RCC 7860 (cell line): ENCODE measurements at regions not wholly inside any gene's neighbourhood (a gene's known extent, or its start where the extent isn't known, plus 50 kb on each side); places are given as distances from the start of the nearest gene placed in this dataset.

Experiments
- DNase-seq: peaks from one replicate; pipeline ENCODE4 v3.0.0-alpha.2; 2015; ENCODE audit warnings: low spot score
- FAIRE-seq: peaks from 2 replicates; lab custom pipeline; 2012; peaks lifted over from hg19 to GRCh38; lab: Jason Lieb, UNC

DNA sequence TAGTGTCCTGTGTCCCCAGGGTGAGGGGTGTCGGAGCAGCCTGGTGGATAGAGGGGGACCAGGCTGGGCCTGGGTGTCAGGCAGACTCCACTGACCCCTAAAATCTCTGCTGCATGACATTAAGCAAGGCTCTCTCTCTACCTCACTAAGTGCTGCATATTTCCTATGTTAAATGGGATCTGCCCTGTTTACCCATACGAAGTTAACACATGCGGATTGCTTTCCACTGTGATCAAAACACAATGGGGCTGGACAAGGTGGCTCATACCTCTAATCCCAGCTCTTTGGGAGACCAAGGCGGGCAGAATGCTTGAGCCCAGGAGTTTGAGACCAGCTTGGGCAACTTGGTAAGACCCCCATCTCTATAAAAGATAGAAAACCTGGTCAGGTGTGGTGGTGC, 426.2 kb downstream of the MIAT start:
- no peak for FAIRE-seq
- no peak for DNase-seq

DNA sequence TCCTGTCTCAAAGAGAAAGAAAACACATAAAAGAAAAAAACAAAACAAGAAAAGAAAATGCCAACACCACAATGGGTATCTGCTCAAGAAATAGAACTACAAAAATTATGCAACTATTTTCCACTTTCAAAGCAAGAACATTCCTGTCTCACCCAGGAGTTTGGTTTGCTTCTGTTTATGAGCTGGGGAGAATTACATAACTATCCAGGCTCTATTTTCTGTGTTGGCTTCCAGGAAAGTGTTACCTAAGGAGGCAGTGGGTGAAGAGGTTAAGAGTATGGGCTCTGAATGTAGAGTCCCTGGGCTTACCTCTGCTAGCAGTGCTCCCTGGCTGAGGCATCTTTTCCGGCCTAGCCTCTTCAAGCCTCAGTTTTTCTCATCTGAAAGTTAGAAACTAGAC, 426.7 kb downstream of the MIAT start:
- DNase-seq (no peak), FAIRE-seq (no peak)

DNA sequence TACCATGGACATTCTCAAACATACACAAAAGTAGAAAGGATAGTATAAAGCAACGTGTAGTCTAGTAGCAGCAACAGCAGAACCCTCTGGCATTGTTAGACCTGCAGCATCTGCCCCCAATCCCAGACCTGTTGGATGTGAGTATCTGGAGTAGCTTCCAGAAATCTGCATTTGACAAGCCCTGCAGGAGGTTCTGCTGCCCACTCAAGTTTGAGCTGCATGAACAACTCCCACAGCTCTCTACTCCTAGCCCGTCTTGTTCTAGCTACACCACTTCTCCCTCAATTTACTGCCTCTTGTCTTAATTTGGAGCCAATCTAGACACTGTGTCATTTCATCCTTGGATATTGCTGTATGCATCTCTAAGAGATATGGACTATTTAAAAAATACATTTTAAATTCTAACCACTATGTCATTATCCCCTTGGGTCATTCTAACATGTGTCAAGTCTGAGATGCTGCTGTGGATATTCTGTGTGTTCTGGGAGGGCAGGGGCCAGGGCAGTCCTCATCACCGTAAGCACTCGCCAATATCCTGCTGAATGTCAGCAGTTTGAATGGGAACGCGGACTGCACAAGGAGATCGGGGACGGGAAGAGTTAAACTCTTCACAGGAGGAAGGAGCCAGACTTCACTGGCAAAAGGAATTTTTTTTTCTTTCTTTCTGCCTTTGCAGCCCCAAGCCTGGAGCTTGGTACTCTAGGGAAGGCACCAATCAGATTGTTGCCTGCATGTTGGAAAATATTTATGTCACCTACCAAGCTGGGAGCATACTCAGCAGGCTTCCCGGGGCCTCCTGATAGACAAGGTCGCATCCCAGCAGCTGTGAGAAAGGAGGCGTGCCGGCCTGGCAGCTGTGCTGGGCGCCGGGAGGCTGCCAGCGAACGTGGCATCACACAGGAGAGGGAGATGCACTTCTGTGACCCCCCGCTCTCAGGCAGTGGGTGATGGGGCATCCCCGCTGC, 429.0 kb downstream of the MIAT start:
- no peak for FAIRE-seq

DNA sequence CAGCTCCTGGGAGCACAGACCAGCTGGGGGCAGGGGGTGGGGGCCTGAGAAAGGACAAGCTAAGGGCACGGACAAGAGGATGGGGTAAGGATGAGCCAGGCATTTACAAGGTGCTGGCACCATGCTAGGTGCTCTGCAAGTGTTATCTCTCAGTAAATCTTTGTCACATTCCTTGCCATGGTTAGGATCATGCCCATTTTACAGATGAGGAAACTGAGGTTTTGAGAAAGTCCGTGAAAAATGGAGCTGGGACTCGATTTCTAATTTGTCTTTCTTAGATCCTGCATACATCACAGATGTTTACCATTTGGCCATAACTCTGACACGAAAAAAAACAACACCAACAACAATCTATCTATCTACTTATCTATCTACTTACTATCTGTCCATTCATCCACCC, 429.7 kb downstream of the MIAT start:
- FAIRE-seq (no peak), DNase-seq (no peak)

More for the DNA sequence above, 429.0 kb downstream of the MIAT start:
- no peak for DNase-seq

DNA sequence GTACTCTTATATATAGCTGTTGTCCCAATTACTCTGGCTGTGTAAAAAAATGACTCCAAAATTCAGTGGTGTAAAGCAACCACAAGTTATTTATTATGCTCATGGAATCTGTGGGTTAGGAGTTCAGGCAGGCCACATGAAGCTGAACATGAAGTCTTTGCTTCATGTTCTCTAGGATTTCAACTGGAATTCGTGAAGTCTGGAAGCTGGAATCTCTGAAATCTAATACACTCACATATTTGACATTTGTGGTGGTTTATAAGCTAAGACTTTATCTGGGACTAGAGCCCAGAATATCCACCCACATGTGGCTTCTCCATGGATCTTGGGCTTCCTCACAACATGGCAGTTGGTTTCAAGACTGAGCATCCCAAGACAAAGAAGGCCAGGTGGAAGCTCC, 430.6 kb downstream of the MIAT start:
- peak; percentile 31 for DNase-seq
- peak; percentile 54 for FAIRE-seq

DNA sequence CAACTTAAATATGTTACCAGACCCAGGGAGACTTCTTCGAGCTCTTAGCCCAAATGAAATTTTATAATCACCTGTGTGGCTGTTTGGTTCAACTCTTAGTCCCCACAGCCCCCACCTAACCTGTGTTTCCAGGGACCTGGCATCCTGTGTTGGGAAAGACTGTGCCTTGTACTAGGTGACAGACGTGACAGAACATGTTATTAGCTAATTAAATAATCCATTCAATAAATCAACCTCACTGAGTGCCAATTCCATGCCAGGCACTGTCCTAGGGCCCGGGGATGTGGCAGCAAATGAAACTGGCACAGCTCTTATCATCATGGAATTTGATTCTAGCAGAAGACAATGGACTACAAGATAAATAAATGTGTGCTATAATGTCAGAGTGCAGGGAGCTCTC, 431.9 kb downstream of the MIAT start:
- FAIRE-seq (no peak), DNase-seq (no peak)

DNA sequence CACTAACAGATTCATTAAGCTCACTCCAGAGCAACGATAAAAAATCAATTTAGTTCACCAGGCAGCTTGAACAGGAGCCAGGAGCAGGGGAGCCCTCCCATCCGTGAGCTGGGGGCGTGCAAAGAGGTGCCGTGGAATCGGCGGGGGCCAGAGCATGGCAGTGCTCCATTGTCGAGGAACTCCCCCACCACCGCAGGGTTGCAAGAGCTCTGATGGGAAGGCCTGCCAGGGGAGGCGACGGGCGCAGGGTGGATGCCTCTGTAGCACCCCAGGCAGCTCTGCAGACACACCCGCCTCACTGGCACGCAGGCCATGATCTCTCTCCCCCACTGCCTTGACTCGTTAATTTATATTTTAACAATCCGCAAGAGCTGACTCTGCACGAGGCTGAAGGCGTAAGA, 433.2 kb downstream of the MIAT start:
- no peak for DNase-seq
- FAIRE-seq, result no peak

DNA sequence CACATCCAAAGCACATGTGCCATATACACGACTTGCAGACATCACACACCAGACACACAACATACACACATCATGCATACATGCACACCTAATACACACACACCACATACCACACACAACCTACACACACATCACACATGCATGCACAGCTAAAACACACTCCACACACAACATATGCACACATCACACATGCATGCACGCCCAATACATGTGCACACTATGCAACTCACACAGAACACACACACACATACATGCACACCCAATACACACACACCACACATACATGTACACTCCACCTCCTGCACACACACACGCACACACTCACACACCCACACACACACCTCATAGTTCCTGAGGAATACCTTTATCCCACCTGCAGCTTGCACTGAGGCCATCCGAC, 436.0 kb downstream of the MIAT start:
- FAIRE-seq (no peak), DNase-seq (no peak)

DNA sequence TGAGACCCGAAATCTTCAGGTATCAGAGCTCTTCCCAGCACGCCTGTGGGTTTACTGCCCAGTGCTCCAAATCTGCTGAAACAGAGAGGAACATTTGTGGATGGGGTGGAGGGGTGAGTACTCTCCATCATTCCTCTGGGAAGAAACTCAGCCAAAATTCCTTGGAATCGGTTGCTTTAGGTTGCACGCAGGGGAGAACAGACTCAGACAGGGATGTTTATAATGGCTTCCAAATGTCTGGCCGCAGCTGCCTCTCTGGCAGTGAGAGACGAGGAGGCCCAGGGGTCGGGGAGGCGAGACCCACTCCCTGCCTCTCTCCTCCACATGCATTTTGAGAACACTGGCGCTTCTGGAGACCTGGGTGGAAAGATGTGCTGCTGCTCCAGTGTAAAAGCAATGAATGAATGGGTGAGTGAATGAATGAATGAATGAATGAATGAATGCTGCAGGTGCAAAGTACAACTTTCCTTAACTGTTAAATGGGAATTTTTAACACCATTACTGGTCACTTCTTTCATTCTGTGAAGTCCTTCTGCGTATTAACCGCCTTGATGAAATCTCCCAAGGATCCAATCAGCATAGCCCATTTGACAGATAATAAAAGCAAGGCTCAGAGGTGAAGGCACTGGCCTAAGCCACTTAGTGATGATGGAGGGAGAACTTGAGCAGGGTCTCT, 437.4 kb downstream of the MIAT start:
- no peak for DNase-seq
- no peak for FAIRE-seq

DNA sequence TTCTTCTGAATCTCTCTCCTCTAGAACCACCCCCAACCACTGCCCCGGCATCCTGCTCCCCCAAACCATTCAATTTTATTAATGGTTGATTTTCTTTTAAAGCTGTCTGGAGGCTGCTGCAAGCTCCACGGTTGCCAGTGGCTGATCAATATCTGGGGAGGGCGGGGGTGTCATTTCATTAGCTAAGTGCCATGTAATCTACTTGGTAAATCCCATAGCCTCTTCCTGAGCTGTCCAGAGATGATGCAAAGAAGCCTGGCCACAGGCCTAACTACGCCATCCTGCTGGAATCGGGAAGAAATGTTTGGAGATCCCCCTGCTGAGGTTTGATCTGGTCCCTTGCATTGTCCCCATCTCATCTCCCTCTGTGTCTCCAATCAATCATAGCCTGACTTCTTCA, 440.1 kb downstream of the MIAT start:
- FAIRE-seq (no peak), DNase-seq (no peak)

DNA sequence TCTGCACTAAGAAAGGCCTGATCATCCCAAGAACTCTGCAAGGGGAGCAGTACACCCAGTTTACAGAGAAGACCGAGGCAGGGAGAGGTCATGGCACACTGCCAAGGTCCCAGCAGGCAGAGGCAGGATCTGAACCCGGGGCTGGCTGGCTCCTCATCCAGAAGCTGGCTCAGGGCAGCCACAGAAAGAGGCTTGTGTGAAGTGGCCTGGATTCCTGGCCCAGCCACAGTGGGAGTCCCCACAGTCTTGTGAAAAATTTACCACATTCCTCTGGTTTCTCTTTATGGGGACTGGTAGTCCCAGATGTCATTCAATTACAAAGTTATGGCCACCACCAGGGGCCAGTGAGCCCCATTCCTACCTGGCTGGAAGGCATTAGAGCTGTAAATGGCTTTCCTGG, 440.5 kb downstream of the MIAT start:
- DNase-seq (no peak), FAIRE-seq (no peak)

DNA sequence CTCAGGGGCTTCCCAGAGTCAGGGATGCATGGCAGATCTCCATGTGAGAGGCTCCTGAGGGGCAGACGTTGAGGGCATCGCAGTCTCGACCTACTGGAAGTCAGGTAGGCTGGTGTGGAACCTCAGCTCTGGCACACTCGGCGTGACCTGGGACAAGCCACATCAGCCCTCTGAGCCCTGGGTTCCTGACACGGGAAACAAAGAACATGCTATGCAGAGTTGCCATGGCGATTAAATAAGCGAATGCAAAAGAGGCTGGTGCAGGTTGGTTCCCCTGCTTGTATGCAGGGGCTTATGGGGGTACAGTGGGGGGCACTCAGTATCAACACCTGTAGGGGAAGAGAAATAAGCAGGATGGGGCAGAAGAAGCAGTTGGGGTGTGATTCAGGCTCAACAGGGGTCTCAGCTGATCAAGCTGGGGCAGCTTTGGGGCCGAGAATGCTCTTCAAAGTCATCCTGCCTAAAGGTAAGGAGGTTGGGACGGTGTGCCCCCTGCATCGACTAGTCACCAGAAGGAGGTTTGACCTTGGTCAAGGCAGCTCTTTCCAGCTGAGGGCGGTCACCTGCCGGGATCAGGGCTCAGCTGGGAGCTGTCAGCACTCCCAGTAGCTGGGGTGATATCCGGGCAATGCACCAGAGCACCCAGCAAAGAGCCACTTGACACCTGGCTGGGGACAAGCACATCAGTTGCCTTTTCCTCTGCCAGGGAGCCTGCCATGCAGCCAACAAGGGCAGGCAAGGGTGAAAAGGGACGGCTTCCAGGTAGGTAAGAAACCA, 442.7 kb downstream of the MIAT start:
- DNase-seq (no peak), FAIRE-seq (no peak)

DNA sequence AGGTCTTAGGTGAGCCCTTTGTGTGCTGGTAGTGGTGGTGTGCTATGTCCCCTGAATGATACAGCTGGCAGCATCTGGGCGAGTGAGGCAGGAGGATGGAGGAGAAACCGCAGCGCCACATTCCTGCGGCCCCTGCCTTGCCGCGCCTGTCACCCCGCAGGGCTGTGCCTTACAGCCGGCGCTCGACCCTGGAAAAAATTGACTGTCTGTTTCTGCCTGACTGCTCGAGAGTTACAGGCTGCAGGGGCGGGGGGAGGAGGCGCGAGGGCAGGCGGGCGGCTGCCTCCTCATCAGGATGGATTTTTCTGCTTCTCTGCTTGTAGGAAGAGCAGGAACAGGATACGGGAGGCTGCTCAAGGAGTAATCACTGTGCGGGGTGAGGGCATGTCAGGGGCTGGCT, 443.4 kb downstream of the MIAT start:
- DNase-seq (peak; percentile 93), FAIRE-seq (peak; percentile 93)

DNA sequence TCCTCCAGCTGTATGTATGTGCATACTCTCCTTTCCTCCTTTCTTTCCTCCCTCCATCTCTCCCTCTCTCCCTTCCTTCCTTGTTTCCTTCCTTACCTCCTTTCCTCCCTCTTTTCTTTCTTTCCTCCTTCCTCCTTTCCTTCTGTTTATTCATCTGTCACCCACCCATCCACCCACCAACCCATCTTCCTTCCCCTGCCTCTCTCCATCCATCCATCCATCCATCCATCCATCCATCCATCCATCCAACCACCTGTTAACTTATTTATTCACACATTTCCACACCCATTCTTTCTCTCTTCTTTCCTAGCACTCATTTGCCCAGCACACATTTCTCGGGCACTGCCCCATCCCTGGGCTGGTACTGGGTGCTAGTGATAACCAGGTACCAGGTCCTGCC, 443.9 kb downstream of the MIAT start:
- no peak for DNase-seq
- no peak for FAIRE-seq

DNA sequence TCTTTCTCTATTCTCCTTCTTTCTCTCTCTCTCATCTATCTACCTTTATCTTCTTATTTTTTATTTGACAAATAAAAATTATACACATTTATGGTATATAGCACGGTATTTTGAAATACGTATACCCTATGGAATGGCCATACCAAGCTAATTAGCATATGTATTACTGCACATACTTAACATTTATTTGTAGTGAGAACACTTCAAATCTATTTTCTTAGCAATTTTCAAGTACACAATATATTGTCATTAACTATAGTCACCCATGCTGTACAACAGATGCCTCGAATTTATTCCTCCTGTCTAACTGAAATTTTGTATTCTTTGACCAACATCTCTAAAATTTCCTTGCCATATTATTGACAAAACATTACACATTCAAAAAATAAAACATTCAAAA, 447.1 kb downstream of the MIAT start:
- no peak for DNase-seq
- no peak for FAIRE-seq

DNA sequence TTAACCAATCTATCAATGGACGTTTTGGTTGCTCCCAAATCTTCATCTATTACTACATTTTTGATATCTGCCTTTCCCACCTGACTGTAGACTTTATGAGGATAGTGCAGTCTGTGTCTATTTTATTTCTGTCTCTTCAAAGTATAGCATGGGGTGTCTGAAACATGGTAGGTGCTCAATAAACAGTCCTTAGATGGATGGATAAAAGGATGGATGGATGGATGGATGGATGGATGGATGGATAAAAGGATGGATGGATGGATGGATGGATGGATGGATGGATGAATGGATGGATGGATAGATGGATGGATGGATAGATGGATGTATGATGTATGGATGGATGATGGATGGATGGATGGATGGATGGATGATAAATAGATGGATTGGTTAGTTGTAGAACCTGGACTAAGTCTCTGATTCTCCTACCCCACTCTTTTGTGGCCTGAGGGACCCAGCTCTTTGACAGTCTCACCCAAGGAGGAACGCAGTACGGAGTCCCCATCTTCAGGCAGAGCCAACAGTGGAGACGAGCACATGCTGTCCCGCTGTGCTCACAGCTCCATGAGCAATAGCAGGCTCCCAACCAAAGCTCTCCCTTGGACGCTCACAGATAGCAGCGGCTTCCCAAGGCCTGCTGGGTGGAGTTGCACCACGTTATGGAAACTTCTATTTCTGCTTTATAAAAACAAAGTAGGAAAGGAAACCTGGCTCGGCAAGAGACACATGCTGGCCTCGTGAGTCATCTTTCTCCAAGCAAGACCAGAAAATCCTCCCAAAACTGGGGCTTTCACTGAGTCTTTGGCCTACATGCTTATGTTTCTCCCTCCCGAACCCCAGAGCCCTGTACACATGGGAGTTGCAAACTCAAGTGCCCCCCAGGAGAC, 448.0 kb downstream of the MIAT start:
- peak; percentile 61 for DNase-seq
- FAIRE-seq, result peak; percentile 52

DNA sequence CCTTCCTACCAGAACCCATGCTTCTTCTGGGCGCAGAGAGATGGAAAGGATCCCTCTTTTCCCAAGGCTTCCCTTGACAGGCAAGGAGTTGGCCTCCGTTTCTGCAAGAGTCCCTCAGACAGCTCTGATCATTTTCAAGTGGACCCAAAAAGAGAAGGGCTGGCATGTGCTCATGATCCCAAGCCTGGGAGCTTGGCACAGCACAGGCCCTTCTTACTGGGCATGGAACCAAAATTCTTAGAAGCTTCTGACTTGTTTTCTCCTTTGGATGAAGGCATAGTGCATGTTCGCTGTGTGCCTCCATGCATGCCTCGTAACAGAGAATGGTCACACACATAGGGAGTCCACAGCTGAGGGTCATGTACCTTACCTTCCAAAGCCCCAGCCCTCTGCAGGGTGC, 449.6 kb downstream of the MIAT start:
- no peak for DNase-seq
- FAIRE-seq, result no peak

DNA sequence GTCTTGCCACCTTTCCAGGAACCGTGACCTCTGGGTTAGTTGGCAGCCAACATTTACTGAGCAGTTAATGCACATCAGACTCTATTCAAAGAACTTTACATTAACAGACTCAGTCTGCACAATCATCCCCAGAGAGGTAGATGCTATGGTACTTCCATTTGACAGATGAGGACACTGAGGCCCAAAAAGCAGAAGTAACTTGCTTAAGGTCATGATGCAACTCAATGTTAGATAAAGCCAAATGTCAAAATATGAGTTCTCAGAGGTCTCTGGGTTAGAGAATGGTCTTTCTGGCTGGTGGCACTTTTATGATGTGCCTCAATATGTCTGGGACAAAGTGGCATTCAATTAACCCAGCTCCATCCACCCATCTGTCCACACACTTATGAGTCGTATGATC, 450.0 kb downstream of the MIAT start:
- FAIRE-seq, result no peak
- DNase-seq, result no peak

DNA sequence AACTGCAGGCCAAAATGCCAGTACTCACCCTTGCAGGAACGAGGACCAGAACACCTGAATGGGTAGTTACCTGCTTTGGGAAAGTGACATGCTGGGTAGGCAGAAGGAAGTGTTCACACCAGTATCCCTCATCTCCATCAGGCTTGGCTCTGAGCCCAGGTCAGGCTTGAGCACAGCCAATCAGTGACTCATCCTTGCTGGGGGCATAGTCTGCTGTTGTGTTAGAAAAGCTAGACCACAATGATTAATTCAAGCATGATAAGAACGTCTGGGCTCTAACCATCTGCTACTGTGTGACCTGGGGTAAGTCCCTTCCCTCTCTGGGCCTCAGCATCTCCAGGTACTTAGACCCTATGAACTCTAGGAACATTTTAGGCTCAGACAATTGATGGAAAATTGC, 450.4 kb downstream of the MIAT start:
- FAIRE-seq (peak; percentile 97), DNase-seq (peak; percentile 98)

DNA sequence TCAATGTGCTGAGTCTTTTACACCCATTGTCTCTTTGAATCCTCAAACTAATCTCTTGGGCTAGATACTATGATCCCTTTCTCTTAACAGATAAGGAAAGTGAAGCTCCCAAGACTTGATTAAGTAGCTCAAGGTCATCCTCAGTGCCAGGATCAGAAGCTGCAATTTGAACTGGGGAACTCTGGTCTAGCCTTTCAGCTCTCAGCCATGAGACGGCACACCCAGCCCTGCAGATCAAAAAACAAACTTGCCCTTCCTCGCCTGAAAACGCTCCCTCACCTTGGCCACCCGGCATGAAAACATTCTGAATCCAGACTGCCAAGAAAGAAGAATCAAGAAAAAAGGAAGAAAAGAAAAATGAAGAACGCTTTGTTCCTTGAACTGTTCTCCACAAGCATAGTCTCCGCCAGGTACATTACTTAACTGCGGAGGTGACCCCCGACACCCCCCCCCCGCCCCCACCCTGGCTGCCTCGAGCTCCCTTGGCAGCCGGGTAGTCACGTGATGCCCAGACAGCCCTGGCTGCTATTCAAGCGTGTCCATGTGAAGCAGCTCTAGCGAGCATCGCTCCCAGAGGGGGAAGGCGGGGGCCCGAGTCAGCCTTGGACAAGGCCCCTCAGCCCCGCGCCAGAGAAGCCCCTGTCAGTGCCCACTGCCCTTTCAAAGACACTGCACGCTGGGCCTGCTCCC, 451.2 kb downstream of the MIAT start:
- FAIRE-seq (no peak), DNase-seq (peak; percentile 54)
